Endothelial cell of umbilical vein (primary cell): ENCODE measurements at regions not wholly inside any gene's neighbourhood (a gene's known extent, or its start where the extent isn't known, plus 50 kb on each side); places are given as distances from the start of the nearest gene placed in this dataset.

Experiments used
- BruUV-seq: library from RNA; stranded (reverse); fragments of 400-500 nt; replicated peaks from 2 replicates; lab custom pipeline; 2021; lab: Mats Ljungman, UMichigan
- CTCF ChIA-PET: fragments of 300-600, 350-600 bp; sonication (Branson Sonifier 250); formaldehyde crosslinking; loops from one replicate; lab custom pipeline; 2021; ENCODE audit warnings: antibody characterized with exemption, inconsistent platforms; lab: Charles Lee
- POLR2A ChIA-PET: fragments of 300-600, 350-600 bp; sonication (Branson Sonifier 250); formaldehyde crosslinking; loops from one replicate; lab custom pipeline; 2021; ENCODE audit warnings: antibody characterized with exemption, inconsistent platforms; lab: Charles Lee
- DNase-seq: peaks from one replicate; pipeline ENCODE4 v3.0.0-alpha.2; 2011; ENCODE audit warnings: low read depth, low spot score
- FAIRE-seq: peaks from 2 replicates; lab custom pipeline; 2011; peaks lifted over from hg19 to GRCh38; lab: Jason Lieb, UNC
- H2AFZ ChIP-seq: 2 replicates; pipeline ENCODE4 v1.6.0; 2012; ENCODE audit warnings: low read depth, low read length, control low read depth, inconsistent platforms
- H3K27ac ChIP-seq: 2 replicates; pipeline ENCODE4 v1.5.1; 2011; ENCODE audit warnings: low read depth, mild to moderate bottlenecking, control low read depth, low read length, moderate library complexity; ENCODE audit not compliant: insufficient read depth
- H3K27me3 ChIP-seq, 2 experiments: 2 replicates each; pipeline versions ENCODE4 v1.6.0 to v1.6.1; 2011; ENCODE audit warnings: low read length in 2 of 2, mixed read lengths in 1 of 2; ENCODE audit not compliant: control insufficient read depth in 2 of 2, insufficient read depth in 2 of 2
- H3K36me3 ChIP-seq, 2 experiments: 2 replicates in 1 of 2; 3 replicates in 1 of 2; pipeline ENCODE4 v1.5.1; 2011; ENCODE audit warnings: low read length in 2 of 2, mild to moderate bottlenecking in 1 of 2, moderate library complexity in 1 of 2; ENCODE audit not compliant: control insufficient read depth in 2 of 2, insufficient read depth in 2 of 2; ENCODE audit errors: extremely low read depth in 1 of 2
- H3K4me1 ChIP-seq: 3 replicates; pipeline ENCODE4 v1.5.1; 2011; ENCODE audit warnings: mild to moderate bottlenecking, low read length; ENCODE audit not compliant: control insufficient read depth, insufficient read depth; ENCODE audit errors: extremely low read depth
- H3K4me2 ChIP-seq: 2 replicates; pipeline ENCODE4 v1.6.1; 2011; ENCODE audit warnings: low read length, control low read depth, mixed read lengths; ENCODE audit not compliant: insufficient read depth
- H3K4me3 ChIP-seq, 3 experiments: fragments of 200-600 bp in 1 of 3; sonication (generic), shearing (Covaris generic) in 1 of 3; replicated peaks in 1 of 3; 2 replicates each; pipeline ENCODE4 v1.5.1; 2011 to 2016; ENCODE audit warnings: control low read depth in 3 of 3, low read length in 3 of 3, mild to moderate bottlenecking in 2 of 3, inconsistent platforms in 1 of 3, low read depth in 1 of 3, moderate library complexity in 1 of 3; ENCODE audit not compliant: insufficient read depth in 1 of 3
- H3K79me2 ChIP-seq: 2 replicates; pipeline ENCODE4 v1.6.0; 2012; ENCODE audit warnings: low read length, inconsistent platforms; ENCODE audit not compliant: control insufficient read depth, insufficient read depth
- H3K9ac ChIP-seq: replicated peaks from 2 replicates; pipeline ENCODE3; 2011; ENCODE audit warnings: low read length, control low read depth; ENCODE audit not compliant: insufficient read depth; ENCODE audit errors: extremely low read depth
- H3K9me1 ChIP-seq: replicated peaks from 3 replicates; pipeline ENCODE4 v1.6.0; 2011; ENCODE audit warnings: mild to moderate bottlenecking, low read length; ENCODE audit not compliant: control insufficient read depth, insufficient read depth; ENCODE audit errors: extremely low read depth
- H3K9me3 ChIP-seq: replicated peaks from 2 replicates; pipeline ENCODE4 v1.5.1; 2012; ENCODE audit warnings: low read length, inconsistent platforms; ENCODE audit not compliant: control insufficient read depth, insufficient read depth
- H4K20me1 ChIP-seq: replicated peaks from 2 replicates; pipeline ENCODE3; 2011; ENCODE audit warnings: mild to moderate bottlenecking, low read length; ENCODE audit not compliant: control insufficient read depth, insufficient read depth; ENCODE audit errors: extremely low read depth
- CTCF ChIP-seq, 2 donors: IDR thresholded peaks; 1 replicate in 1 of 2; 2 replicates in 1 of 2; pipeline ENCODE4 v1.5.1; 2011; ENCODE audit warnings: low read length in 2 of 2, mild to moderate bottlenecking in 2 of 2, moderate library complexity in 2 of 2, control low read depth in 1 of 2, inconsistent platforms in 1 of 2, low read depth in 1 of 2; ENCODE audit not compliant: insufficient read depth in 1 of 2; ENCODE audit errors: extremely low read depth in 1 of 2
- EZH2 ChIP-seq: IDR thresholded peaks from 2 replicates; pipeline ENCODE4 v1.6.1; 2012; ENCODE audit warnings: borderline replicate concordance, low read depth, mild to moderate bottlenecking, moderate library complexity, low read length, inconsistent platforms; ENCODE audit not compliant: severe bottlenecking
- FOS ChIP-seq: IDR thresholded peaks from 2 replicates; pipeline ENCODE4 v1.6.1; 2011; ENCODE audit warnings: mild to moderate bottlenecking, low read length, moderate library complexity, borderline replicate concordance; ENCODE audit not compliant: insufficient read depth
- GATA2 ChIP-seq: IDR thresholded peaks from 2 replicates; pipeline ENCODE4 v1.7.0; 2011; ENCODE audit warnings: low read depth, mild to moderate bottlenecking, moderate library complexity, mixed read lengths, low read length; ENCODE audit not compliant: insufficient read length, insufficient read depth
- JUN ChIP-seq: IDR thresholded peaks from 2 replicates; pipeline ENCODE4 v1.6.1; 2011; ENCODE audit warnings: borderline replicate concordance, low read depth; ENCODE audit not compliant: insufficient read length, insufficient read depth
- MYC ChIP-seq: IDR thresholded peaks from one replicate; pipeline ENCODE4 v1.6.1; 2011; ENCODE audit warnings: mild to moderate bottlenecking, low read depth, low read length
- POLR2A ChIP-seq: IDR thresholded peaks from 2 replicates; pipeline ENCODE4 v1.6.1; 2012; ENCODE audit warnings: low read depth, mild to moderate bottlenecking, control low read depth, low read length
- POLR2AphosphoS5 ChIP-seq: IDR thresholded peaks from 2 replicates; pipeline ENCODE4 v1.6.1; 2012; ENCODE audit warnings: low read depth, mild to moderate bottlenecking, control low read depth, low read length, moderate library complexity; ENCODE audit not compliant: insufficient read depth
- dilution Hi-C: fragments of 300-500 bp; cut with MboI; formaldehyde crosslinking; loops from one replicate; pipeline ENCODE4 v1.15.0; 2019; ENCODE audit warnings: low sequenced_read_pairs; ENCODE audit not compliant: extremely low pct_ligation_motif_present
- intact Hi-C: fragments of 100-400 bp; cut with micrococcal nuclease; formaldehyde crosslinking; loops from one replicate; pipeline ENCODE4 v1.10.0; 2022
- TF ChIP-seq, protein P1 (sequence below): IDR thresholded peaks from 2 replicates; pipeline ENCODE4 v1.6.1; 2011; ENCODE audit not compliant: insufficient read depth, insufficient read length

DNA sequence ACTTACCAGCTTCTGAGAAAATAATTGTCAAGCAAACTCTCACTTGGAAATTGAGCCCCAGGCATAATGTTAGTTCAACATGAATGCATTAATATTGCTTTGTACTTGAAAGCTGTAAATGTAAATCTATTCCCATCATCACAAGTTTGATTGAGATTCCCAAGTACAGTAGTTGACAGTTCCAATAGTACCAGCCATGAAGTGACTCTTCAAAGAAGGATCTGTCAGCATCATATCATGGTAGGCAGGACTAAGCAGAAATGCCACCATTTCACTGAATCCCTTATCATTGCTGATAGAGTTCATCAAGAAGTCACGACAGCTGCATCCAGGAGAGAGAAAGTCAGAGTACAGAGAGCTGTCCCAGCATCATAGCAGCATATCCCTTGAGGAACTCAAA, 348.7 kb downstream of the OMA1 start:
- BruUV-seq = no TSS peak
- intact Hi-C loops = no loop called here
- H3K4me1 ChIP-seq = no peaks in the 10 kb centered on the region

More for the DNA sequence above, 348.7 kb downstream of the OMA1 start:
- no peak overlapping the region for H3K4me3 ChIP-seq
- dilution Hi-C loops = no loop called here
- ChIA-PET POLR2A (no interaction called here), CTCF (no interaction called here)
- H3K79me2 ChIP-seq = no peaks in the 10 kb centered on the region
- no peak overlapping the region for H3K27ac ChIP-seq
- no peaks in the 10 kb centered on the region for H4K20me1 ChIP-seq
- H3K9me3 ChIP-seq = no peaks in the 10 kb centered on the region
- H3K9ac ChIP-seq = no peak overlapping the region
- no peak overlapping the region for H2AFZ ChIP-seq
- no peaks in the 10 kb centered on the region for H3K9me1 ChIP-seq
- H3K27me3 ChIP-seq = no peaks in the 10 kb centered on the region
- DNase-seq (no peak), FAIRE-seq (no peak)
- no peaks in the 10 kb centered on the region for H3K36me3 ChIP-seq
- H3K4me2 ChIP-seq = no peak overlapping the region
- TF ChIP-seq POLR2AphosphoS5 (no peak), POLR2A (no peak), MYC (no peak), FOS (no peak), GATA2 (no peak), JUN (no peak), CTCF (IDR thresholded peaks at IDR 0.05; ENCODE audit: extremely low read depth in 1 of 2, insufficient read depth in 1 of 2, low read depth in 1 of 2, low read length in 2 of 2) (no peak), EZH2 (no peak)
- TF ChIP-seq, protein P1, sequence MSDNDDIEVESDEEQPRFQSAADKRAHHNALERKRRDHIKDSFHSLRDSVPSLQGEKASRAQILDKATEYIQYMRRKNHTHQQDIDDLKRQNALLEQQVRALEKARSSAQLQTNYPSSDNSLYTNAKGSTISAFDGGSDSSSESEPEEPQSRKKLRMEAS = no peak
